MM.1S (cell line): ENCODE measurements at regions not wholly inside any gene's neighbourhood (a gene's known extent, or its start where the extent isn't known, plus 50 kb on each side); places are given as distances from the start of the nearest gene placed in this dataset.
"Not testable (repeated sequence)": the region's sequence is repeated elsewhere in the genome, so short reads cannot be mapped to it uniquely, and the experiment has no call there.

Experiments used
- EZH2 ChIP-seq: fragments of 300-600 bp; sonication (generic); optimal IDR thresholded peaks from 2 replicates; pipeline ENCODE3; 2017; ENCODE audit warnings: low read depth, mild to moderate bottlenecking, antibody characterized with exemption, low read length, mixed read lengths
- TF ChIP-seq, protein P1 (sequence below): fragments of 300-600 bp; sonication (generic); IDR thresholded peaks from 2 replicates; pipeline ENCODE4 v1.5.1; 2016; ENCODE audit warnings: antibody characterized with exemption, low read length, mixed read lengths

DNA sequence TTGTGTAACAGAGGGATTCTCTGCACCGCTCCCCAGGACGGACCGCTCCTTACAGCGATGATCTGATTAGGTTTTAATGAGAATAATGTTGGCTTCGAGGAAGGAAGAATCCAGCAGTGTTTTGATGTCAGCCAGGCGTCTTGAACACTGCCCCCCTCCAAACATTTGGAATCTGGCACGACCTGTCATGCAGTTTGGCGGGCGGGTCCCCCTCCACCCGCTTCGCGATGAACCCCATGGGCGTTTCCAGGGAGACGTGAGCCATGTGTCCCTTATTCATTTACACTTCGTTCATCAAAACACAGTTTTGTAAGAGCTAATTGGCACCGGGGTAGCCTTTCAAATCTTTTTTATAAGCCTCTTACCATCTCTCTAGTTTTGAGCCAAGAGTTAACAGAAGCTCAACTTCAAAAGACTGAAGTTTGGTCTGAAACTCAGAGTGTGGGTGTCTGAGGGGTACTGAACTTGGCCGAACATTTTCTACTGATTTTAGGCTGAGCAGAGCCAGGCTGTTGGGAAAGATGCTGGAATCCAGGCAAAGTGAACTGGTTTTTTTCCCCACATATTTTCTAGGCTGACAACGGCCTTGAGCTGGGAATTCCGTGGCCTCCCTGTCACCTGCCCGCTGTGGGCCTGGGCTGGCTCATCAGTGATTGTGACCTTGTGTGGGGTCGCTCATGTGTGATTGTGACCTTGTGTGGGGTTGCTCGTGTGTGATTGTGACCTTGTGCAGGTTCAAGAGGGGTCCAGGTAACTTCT is 214.8 kb upstream of the ZNF469 start:
- TF ChIP-seq, protein P1, sequence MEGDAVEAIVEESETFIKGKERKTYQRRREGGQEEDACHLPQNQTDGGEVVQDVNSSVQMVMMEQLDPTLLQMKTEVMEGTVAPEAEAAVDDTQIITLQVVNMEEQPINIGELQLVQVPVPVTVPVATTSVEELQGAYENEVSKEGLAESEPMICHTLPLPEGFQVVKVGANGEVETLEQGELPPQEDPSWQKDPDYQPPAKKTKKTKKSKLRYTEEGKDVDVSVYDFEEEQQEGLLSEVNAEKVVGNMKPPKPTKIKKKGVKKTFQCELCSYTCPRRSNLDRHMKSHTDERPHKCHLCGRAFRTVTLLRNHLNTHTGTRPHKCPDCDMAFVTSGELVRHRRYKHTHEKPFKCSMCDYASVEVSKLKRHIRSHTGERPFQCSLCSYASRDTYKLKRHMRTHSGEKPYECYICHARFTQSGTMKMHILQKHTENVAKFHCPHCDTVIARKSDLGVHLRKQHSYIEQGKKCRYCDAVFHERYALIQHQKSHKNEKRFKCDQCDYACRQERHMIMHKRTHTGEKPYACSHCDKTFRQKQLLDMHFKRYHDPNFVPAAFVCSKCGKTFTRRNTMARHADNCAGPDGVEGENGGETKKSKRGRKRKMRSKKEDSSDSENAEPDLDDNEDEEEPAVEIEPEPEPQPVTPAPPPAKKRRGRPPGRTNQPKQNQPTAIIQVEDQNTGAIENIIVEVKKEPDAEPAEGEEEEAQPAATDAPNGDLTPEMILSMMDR = not testable (repeated sequence)
- not testable (repeated sequence) for TF ChIP-seq EZH2
